Testis (tissue), 2 donors: ENCODE measurements at regions not wholly inside any gene's neighbourhood (a gene's known extent, or its start where the extent isn't known, plus 50 kb on each side); places are given as distances from the start of the nearest gene placed in this dataset.

Experiments used
- POLR2A ChIP-seq: fragments of 450-650 bp; IDR thresholded peaks from one replicate; pipeline ENCODE4 v1.6.1; 2017; ENCODE audit warnings: antibody characterized with exemption, mild to moderate bottlenecking, moderate library complexity
- TF ChIP-seq, protein P1 (sequence below), 3 experiments: fragments of 450-650 bp in 2 of 3; fragments of 200-600 bp in 1 of 3; sonication (generic) in 1 of 3; IDR thresholded peaks; one replicate each; pipeline ENCODE4 v1.5.1; 2016 to 2019; ENCODE audit warnings: antibody characterized with exemption in 3 of 3, mild to moderate bottlenecking in 2 of 3, moderate library complexity in 1 of 3

DNA sequence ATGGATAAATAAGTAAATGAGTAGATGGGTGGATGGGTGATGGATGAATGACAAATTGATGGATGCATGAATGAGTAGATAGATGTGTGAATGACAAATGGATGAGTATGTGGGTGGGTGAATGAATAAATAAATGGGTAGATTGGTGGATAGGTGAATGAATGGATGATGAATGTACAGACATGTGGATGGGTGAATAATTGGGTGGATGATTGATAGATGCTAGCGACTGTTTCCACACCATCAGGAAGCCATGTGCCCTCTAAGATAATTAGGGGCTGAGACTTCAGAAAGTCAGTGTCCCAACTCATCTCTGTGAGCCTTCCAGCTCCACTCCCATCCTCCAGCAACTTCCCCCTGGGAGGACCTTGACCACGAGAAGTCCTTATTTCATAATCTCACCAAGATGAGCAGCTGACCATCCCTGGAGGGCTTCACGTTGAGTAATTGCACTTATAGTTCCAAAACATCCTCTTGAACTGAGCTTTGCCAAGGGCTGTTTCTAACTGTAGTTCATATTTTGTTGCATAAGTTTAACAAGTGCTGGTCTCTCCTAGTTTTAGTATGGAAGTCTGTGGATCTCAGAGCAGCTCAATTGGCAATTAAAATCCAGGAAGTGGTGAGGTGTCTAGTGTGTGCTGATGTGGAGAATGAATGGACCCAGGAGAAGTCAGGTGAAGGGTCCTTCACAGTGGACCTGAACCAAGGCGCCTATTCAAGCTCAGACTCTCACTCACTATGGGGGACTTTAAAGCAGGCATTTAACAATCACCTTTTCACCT, 295.7 kb downstream of the ADGRD1 start:
- TF ChIP-seq, protein P1, sequence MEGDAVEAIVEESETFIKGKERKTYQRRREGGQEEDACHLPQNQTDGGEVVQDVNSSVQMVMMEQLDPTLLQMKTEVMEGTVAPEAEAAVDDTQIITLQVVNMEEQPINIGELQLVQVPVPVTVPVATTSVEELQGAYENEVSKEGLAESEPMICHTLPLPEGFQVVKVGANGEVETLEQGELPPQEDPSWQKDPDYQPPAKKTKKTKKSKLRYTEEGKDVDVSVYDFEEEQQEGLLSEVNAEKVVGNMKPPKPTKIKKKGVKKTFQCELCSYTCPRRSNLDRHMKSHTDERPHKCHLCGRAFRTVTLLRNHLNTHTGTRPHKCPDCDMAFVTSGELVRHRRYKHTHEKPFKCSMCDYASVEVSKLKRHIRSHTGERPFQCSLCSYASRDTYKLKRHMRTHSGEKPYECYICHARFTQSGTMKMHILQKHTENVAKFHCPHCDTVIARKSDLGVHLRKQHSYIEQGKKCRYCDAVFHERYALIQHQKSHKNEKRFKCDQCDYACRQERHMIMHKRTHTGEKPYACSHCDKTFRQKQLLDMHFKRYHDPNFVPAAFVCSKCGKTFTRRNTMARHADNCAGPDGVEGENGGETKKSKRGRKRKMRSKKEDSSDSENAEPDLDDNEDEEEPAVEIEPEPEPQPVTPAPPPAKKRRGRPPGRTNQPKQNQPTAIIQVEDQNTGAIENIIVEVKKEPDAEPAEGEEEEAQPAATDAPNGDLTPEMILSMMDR (IDR thresholded peaks at IDR 0.05) = no peak
- no peak for TF ChIP-seq POLR2A
